ENCODE measurements at regions not wholly inside any gene's neighbourhood (a gene's known extent, or its start where the extent isn't known, plus 50 kb on each side); places are given as distances from the start of the nearest gene placed in this dataset.
"Not testable (repeated sequence)": the region's sequence is repeated elsewhere in the genome, so short reads cannot be mapped to it uniquely, and the experiment has no call there.

- TF ChIP-seq ZNF70 (CRISPR knock-in tag; IDR thresholded peaks at IDR 0.05), result no peak
- ATAC-seq, result no peak
Measured at GRCh38 chr22:49512487-49513165, 315.0 kb downstream of the BRD1 start.

GRCh38 chr22:49511393-49512189 lies 316.1 kb downstream of the BRD1 start:
- not testable (repeated sequence) for ATAC-seq

DNA sequence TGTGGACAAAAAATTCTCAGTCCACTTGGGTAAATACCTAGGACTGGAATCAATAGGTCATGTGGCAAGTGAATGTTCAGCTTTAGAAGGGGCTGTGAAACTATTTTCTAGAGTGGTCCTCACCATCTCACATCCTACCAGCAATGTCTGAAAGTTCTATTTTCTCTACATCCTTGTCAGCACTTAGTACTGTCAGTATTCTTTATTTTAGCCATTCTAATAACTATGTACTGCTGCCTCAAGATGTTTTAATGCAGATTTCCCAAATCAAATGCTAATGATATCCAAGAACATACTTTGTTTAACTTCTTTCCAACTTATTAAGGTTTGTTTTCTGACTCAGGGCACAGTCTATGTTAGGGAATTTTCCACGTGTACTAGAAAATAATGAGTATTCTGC lies 317.0 kb downstream of the BRD1 start:
- no peak for ATAC-seq
- TF ChIP-seq, protein P1, sequence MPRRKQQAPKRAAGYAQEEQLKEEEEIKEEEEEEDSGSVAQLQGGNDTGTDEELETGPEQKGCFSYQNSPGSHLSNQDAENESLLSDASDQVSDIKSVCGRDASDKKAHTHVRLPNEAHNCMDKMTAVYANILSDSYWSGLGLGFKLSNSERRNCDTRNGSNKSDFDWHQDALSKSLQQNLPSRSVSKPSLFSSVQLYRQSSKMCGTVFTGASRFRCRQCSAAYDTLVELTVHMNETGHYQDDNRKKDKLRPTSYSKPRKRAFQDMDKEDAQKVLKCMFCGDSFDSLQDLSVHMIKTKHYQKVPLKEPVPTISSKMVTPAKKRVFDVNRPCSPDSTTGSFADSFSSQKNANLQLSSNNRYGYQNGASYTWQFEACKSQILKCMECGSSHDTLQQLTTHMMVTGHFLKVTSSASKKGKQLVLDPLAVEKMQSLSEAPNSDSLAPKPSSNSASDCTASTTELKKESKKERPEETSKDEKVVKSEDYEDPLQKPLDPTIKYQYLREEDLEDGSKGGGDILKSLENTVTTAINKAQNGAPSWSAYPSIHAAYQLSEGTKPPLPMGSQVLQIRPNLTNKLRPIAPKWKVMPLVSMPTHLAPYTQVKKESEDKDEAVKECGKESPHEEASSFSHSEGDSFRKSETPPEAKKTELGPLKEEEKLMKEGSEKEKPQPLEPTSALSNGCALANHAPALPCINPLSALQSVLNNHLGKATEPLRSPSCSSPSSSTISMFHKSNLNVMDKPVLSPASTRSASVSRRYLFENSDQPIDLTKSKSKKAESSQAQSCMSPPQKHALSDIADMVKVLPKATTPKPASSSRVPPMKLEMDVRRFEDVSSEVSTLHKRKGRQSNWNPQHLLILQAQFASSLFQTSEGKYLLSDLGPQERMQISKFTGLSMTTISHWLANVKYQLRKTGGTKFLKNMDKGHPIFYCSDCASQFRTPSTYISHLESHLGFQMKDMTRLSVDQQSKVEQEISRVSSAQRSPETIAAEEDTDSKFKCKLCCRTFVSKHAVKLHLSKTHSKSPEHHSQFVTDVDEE (CRISPR knock-in tag; IDR thresholded peaks at IDR 0.05), result no peak
- TF ChIP-seq PPARA (CRISPR knock-in tag; IDR thresholded peaks at IDR 0.05; ENCODE audit: borderline replicate concordance), result no peak
- TF ChIP-seq TOX (CRISPR knock-in tag; IDR thresholded peaks at IDR 0.05; ENCODE audit: borderline replicate concordance), result no peak
- no peak for TF ChIP-seq SNAI2 (CRISPR knock-in tag; IDR thresholded peaks at IDR 0.05)
- TF ChIP-seq ZFP3 (CRISPR knock-in tag; IDR thresholded peaks at IDR 0.05), result no peak
- no peak for TF ChIP-seq ZC3H10 (CRISPR knock-in tag; IDR thresholded peaks at IDR 0.05)
- no peak for TF ChIP-seq ZNF565 (CRISPR knock-in tag; conservative IDR thresholded peaks at IDR 0.05; ENCODE audit: low read depth)
- TF ChIP-seq TCF4 (CRISPR knock-in tag; IDR thresholded peaks at IDR 0.05; ENCODE audit: borderline replicate concordance), result no peak
- TF ChIP-seq GLIS3 (CRISPR knock-in tag; IDR thresholded peaks at IDR 0.05), result no peak
- no peak for TF ChIP-seq POU6F1 (CRISPR knock-in tag; IDR thresholded peaks at IDR 0.05; ENCODE audit: borderline replicate concordance, low read depth)
- no peak for TF ChIP-seq ZNF8 (CRISPR knock-in tag; IDR thresholded peaks at IDR 0.05)
- no peak for TF ChIP-seq ISL1 (CRISPR knock-in tag; IDR thresholded peaks at IDR 0.05)
- TF ChIP-seq ZNF70 (CRISPR knock-in tag; IDR thresholded peaks at IDR 0.05), result no peak
- TF ChIP-seq ARNTL (CRISPR knock-in tag; IDR thresholded peaks at IDR 0.05; ENCODE audit: borderline replicate concordance, low read depth), result no peak
- TF ChIP-seq, protein P2, sequence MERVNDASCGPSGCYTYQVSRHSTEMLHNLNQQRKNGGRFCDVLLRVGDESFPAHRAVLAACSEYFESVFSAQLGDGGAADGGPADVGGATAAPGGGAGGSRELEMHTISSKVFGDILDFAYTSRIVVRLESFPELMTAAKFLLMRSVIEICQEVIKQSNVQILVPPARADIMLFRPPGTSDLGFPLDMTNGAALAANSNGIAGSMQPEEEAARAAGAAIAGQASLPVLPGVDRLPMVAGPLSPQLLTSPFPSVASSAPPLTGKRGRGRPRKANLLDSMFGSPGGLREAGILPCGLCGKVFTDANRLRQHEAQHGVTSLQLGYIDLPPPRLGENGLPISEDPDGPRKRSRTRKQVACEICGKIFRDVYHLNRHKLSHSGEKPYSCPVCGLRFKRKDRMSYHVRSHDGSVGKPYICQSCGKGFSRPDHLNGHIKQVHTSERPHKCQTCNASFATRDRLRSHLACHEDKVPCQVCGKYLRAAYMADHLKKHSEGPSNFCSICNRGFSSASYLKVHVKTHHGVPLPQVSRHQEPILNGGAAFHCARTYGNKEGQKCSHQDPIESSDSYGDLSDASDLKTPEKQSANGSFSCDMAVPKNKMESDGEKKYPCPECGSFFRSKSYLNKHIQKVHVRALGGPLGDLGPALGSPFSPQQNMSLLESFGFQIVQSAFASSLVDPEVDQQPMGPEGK (CRISPR knock-in tag; IDR thresholded peaks at IDR 0.05; ENCODE audit: borderline replicate concordance), result no peak
- no peak for TF ChIP-seq CSDC2 (CRISPR knock-in tag; IDR thresholded peaks at IDR 0.05)

GRCh38 chr22:49509016-49509415 lies 318.7 kb downstream of the BRD1 start:
- ATAC-seq, result no peak
- TF ChIP-seq RARB (CRISPR knock-in tag; IDR thresholded peaks at IDR 0.05) (no peak), ARNTL (CRISPR knock-in tag; IDR thresholded peaks at IDR 0.05; ENCODE audit: borderline replicate concordance, low read depth) (no peak), ISL1 (CRISPR knock-in tag; IDR thresholded peaks at IDR 0.05) (no peak), POU6F1 (CRISPR knock-in tag; IDR thresholded peaks at IDR 0.05; ENCODE audit: borderline replicate concordance, low read depth) (no peak)

DNA sequence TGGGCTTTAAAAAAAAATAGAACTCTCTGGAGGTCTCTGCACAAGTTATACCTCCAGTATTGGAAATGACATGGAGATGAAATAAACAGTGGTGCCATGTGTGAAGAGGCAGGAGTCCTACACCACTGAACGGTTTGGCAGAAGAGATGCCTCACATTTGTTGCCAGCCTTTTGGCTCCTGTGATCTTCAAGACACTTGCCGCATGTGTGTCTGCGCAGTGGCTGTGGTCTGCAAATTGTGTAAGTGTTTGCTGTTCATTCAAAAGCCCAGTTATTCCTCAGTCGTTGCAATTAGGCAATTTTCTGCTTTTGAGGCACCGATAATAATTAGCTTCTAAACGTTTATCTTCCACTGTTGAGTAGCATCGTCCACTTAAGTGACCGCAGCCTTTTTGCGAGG lies 319.1 kb downstream of the BRD1 start:
- TF ChIP-seq BACH2 (CRISPR knock-in tag; IDR thresholded peaks at IDR 0.05; ENCODE audit: borderline replicate concordance) (no peak), CREB5 (CRISPR knock-in tag; IDR thresholded peaks at IDR 0.05; ENCODE audit: low read depth) (no peak), ZFP3 (CRISPR knock-in tag; IDR thresholded peaks at IDR 0.05) (no peak), CSDC2 (CRISPR knock-in tag; IDR thresholded peaks at IDR 0.05) (no peak), ZNF565 (CRISPR knock-in tag; conservative IDR thresholded peaks at IDR 0.05; ENCODE audit: low read depth) (no peak), ARNTL (CRISPR knock-in tag; IDR thresholded peaks at IDR 0.05; ENCODE audit: borderline replicate concordance, low read depth) (no peak), TCF4 (CRISPR knock-in tag; IDR thresholded peaks at IDR 0.05; ENCODE audit: borderline replicate concordance) (no peak), ESRRG (CRISPR knock-in tag; IDR thresholded peaks at IDR 0.05) (no peak), ISL1 (CRISPR knock-in tag; IDR thresholded peaks at IDR 0.05) (no peak)
- no peak for ATAC-seq

All from SK-N-SH treated with all-trans-retinoic acid at 6 μM for 48 hours (cell line).